Lung (tissue), 11 donors: ENCODE measurements at regions not wholly inside any gene's neighbourhood (a gene's known extent, or its start where the extent isn't known, plus 50 kb on each side); places are given as distances from the start of the nearest gene placed in this dataset.

Experiments
- ATAC-seq: fragments of 200-7000 bp; cut with Tn5 transposase; one replicate; pipeline ENCODE4 v1.9.1; 2020; ENCODE audit warnings: moderate number of reproducible peaks; ENCODE audit not compliant: insufficient read depth, low FRiP score
- DNase-seq, 3 donors: peaks; one replicate each; pipeline ENCODE4 v3.0.0-alpha.2; 2013 to 2017
- H3K27ac ChIP-seq, 2 donors: one replicate each; pipeline ENCODE4 v1.5.1; 2013; ENCODE audit warnings: mild to moderate bottlenecking in 2 of 2, moderate library complexity in 2 of 2, control low read depth in 1 of 2, inconsistent platforms in 1 of 2, low read depth in 1 of 2, low read length in 1 of 2
- H3K27me3 ChIP-seq, 3 donors: one replicate each; pipeline ENCODE4 v1.5.1; 2013; ENCODE audit warnings: low read length in 2 of 3; ENCODE audit not compliant: control insufficient read depth in 3 of 3, insufficient read depth in 3 of 3
- H3K36me3 ChIP-seq, 4 donors: one replicate each; pipeline ENCODE4 v1.5.1; 2013; ENCODE audit warnings: low read length in 4 of 4, mild to moderate bottlenecking in 1 of 4, moderate library complexity in 1 of 4; ENCODE audit not compliant: control insufficient read depth in 4 of 4, insufficient read depth in 4 of 4
- H3K4me1 ChIP-seq, 5 donors: one replicate each; pipeline ENCODE4 v1.5.1; 2013; ENCODE audit warnings: low read length in 5 of 5, mild to moderate bottlenecking in 2 of 5, moderate library complexity in 1 of 5; ENCODE audit not compliant: control insufficient read depth in 5 of 5, insufficient read depth in 5 of 5
- H3K4me3 ChIP-seq: one replicate; pipeline ENCODE4 v1.5.1; 2013; ENCODE audit warnings: mild to moderate bottlenecking, control low read depth, moderate library complexity
- H3K9ac ChIP-seq, 2 donors: one replicate each; pipeline ENCODE4 v1.5.1; 2013; ENCODE audit warnings: low read length in 2 of 2, control low read depth in 1 of 2; ENCODE audit not compliant: insufficient read depth in 1 of 2
- H3K9me3 ChIP-seq, 4 donors: one replicate each; pipeline ENCODE4 v1.5.1; 2013; ENCODE audit warnings: low read length in 3 of 4, mild to moderate bottlenecking in 1 of 4, moderate library complexity in 1 of 4; ENCODE audit not compliant: control insufficient read depth in 4 of 4, insufficient read depth in 3 of 4
- WGBS, 2 donors: extraction: QIAGEN DNeasy Blood & Tissue Kit; methylation state at CpG; one replicate each; pipeline ENCODE4 v1.1.7; 2013; 5-methylcytosine and 5-hydroxymethylcytosine counted together
- TF ChIP-seq, protein P1 (sequence below): IDR thresholded peaks from 2 replicates; pipeline ENCODE4 v1.5.1; 2012; ENCODE audit warnings: mild to moderate bottlenecking; ENCODE audit errors: control extremely low read depth, extremely low read depth
- donor health status: control.
- donor health status: control.
- donor health status: Bipolar disorder and iron deficiency.
- donor health status: healthy.
- donor health status: DM: yes; HTN: yes; CAD: no.

DNA sequence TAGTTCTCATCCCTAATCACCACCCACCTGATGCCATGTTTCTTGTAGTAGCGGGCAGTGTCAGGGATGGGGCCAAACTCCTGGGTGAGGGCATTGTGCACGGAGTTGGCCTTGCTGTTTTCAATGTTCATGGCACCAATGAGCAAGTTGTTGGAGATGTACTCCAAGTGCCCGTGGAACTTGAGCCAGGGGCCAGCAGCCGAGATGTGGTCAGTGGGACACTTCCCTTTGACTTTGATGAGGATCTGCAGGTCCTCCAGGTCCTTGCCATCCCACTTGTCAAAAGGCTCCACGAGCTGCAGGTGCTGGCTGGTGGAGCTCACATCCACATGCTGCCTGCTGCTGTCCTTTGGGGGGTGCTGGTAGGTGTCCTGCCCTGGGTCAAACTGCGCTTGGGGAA lies 162.2 kb upstream of the SV2C start:
- no peak overlapping the region for H3K9ac ChIP-seq
- DNase-seq (no peak), ATAC-seq (no peak)
- WGBS, 2 donors, result 88 to 94% methylated on average over 6 of the region's 6 CpGs
- H3K4me1 ChIP-seq, result no peaks in the 10 kb centered on the region
- no peaks in the 10 kb centered on the region for H3K27me3 ChIP-seq
- H3K4me3 ChIP-seq, result no peak overlapping the region
- no peaks in the 10 kb centered on the region for H3K36me3 ChIP-seq
- H3K9me3 ChIP-seq, result no peaks in the 10 kb centered on the region
- TF ChIP-seq, protein P1, sequence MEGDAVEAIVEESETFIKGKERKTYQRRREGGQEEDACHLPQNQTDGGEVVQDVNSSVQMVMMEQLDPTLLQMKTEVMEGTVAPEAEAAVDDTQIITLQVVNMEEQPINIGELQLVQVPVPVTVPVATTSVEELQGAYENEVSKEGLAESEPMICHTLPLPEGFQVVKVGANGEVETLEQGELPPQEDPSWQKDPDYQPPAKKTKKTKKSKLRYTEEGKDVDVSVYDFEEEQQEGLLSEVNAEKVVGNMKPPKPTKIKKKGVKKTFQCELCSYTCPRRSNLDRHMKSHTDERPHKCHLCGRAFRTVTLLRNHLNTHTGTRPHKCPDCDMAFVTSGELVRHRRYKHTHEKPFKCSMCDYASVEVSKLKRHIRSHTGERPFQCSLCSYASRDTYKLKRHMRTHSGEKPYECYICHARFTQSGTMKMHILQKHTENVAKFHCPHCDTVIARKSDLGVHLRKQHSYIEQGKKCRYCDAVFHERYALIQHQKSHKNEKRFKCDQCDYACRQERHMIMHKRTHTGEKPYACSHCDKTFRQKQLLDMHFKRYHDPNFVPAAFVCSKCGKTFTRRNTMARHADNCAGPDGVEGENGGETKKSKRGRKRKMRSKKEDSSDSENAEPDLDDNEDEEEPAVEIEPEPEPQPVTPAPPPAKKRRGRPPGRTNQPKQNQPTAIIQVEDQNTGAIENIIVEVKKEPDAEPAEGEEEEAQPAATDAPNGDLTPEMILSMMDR, result no peak
- no peak overlapping the region for H3K27ac ChIP-seq

DNA sequence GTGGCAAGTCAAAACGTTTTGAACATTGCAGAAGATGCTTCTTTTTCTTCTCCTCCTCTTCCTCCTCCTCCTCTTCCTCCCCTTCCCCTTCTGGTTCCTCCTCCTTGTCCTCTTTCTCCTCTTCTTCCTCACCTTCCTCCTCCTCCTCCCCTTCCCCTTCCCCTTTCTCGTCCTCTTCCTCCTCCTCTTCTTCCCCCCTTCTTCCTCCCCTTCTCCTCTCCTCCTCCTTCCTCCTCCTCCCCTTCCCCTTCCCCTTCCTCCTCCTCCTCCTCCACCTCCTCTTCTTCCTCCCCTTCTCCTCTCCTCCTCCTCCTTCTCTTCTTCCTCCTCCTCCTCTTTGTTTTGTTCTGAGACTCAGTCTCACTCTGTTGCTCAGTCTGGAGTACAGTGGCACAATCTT lies 167.0 kb upstream of the SV2C start:
- ATAC-seq (no peak), DNase-seq (no peak)
- TF ChIP-seq, protein P1, result no peak
- no peak overlapping the region for H3K27ac ChIP-seq
- H3K27me3 ChIP-seq, result no peaks in the 10 kb centered on the region
- no peaks in the 10 kb centered on the region for H3K36me3 ChIP-seq
- WGBS, 2 donors, result 17 to 21% methylated on average over 2 of the region's 2 CpGs
- H3K9ac ChIP-seq, result no peak overlapping the region
- H3K4me3 ChIP-seq, result no peak overlapping the region
- H3K4me1 ChIP-seq, result no peaks in the 10 kb centered on the region
- H3K9me3 ChIP-seq, result no peaks in the 10 kb centered on the region

DNA sequence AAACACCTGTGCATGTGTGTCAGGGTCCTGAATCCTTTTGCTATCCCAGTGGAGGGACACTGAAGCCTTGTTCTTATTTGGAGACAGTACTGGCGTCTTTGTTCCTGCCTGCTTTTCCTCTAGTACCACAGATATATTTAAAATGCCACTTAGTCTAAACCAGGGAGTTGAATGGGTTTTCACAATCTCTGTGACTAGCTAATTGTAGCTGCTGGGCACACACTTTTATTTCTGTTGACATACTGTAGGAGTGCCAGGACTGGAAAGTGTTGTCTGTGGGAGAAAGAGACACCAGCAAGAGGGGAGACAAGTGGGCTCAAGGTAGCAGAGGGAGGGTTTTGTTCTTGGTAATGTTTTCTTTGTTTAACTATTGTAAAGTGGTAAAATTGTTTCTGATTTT lies 174.0 kb upstream of the SV2C start:
- WGBS, 2 donors, result 69 to 71% methylated on average over 1 of the region's 1 CpG
- no peak for DNase-seq
- Histone ChIP-seq H3K27me3 (no peaks in the 10 kb centered on the region), H3K4me3 (no peak overlapping the region), H3K9ac (no peak overlapping the region), H3K36me3 (no peaks in the 10 kb centered on the region), H3K9me3 (peaks cover 0 to 2% (median 0%) of the 10 kb centered on the region in 4 donors), H3K4me1 (no peaks in the 10 kb centered on the region), H3K27ac (no peak overlapping the region)
- TF ChIP-seq, protein P1, result no peak
- no peak for ATAC-seq

DNA sequence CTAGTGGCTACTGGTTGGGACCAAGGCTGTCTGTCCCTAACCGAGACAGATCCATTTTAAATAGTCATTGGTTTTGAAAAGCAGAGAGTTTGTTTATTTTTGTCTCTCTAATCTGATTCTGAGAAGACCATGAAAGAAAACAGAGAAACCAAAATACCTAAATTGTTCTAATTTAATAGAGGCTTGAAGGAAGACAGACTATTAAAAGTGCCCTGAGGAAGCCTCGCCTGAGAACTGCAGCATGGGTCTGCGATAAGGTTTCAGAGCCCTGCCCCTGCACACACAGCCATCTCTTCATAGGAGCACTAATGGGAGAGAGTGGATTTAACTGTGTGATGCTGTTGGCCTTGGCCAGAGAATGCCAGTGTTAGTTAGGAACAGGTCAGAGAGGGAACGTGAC lies 175.5 kb upstream of the SV2C start:
- H3K9ac ChIP-seq, result no peak overlapping the region
- peaks cover 0 to 2% (median 0%) of the 10 kb centered on the region in 4 donors for H3K9me3 ChIP-seq
- TF ChIP-seq, protein P1, result no peak
- no peak for DNase-seq
- H3K4me3 ChIP-seq, result no peak overlapping the region
- H3K27me3 ChIP-seq, result no peaks in the 10 kb centered on the region
- no peak overlapping the region for H3K27ac ChIP-seq
- WGBS, 2 donors, result 85 to 86% methylated on average over 4 of the region's 4 CpGs
- no peak for ATAC-seq
- H3K36me3 ChIP-seq, result no peaks in the 10 kb centered on the region
- no peaks in the 10 kb centered on the region for H3K4me1 ChIP-seq
